ENCODE measurements at regions not wholly inside any gene's neighbourhood (a gene's known extent, or its start where the extent isn't known, plus 50 kb on each side); places are given as distances from the start of the nearest gene placed in this dataset.

- H3K4me3 ChIP-seq (ENCODE audit: low read depth, low read length) = no peak overlapping the region
- CTCF ChIA-PET = no interaction called here
- POLR2A ChIA-PET = no interaction called here
- no peak for DNase-seq (ENCODE audit: low read depth, low spot score)
- TF ChIP-seq, protein P1, sequence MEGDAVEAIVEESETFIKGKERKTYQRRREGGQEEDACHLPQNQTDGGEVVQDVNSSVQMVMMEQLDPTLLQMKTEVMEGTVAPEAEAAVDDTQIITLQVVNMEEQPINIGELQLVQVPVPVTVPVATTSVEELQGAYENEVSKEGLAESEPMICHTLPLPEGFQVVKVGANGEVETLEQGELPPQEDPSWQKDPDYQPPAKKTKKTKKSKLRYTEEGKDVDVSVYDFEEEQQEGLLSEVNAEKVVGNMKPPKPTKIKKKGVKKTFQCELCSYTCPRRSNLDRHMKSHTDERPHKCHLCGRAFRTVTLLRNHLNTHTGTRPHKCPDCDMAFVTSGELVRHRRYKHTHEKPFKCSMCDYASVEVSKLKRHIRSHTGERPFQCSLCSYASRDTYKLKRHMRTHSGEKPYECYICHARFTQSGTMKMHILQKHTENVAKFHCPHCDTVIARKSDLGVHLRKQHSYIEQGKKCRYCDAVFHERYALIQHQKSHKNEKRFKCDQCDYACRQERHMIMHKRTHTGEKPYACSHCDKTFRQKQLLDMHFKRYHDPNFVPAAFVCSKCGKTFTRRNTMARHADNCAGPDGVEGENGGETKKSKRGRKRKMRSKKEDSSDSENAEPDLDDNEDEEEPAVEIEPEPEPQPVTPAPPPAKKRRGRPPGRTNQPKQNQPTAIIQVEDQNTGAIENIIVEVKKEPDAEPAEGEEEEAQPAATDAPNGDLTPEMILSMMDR (IDR thresholded peaks at IDR 0.05; ENCODE audit: insufficient read depth, low read length, missing control alignments) = no peak
These were observed 84.6 kb upstream of the CDH20 start for GRCh38 chr18:61248589-61248988.

GRCh38 chr18:61256291-61256690, 76.9 kb upstream of the CDH20 start:
- TF ChIP-seq, protein P1 (IDR thresholded peaks at IDR 0.05; ENCODE audit: insufficient read depth, low read length, missing control alignments) = no peak
- POLR2A ChIA-PET = no interaction called here
- no peak for DNase-seq (ENCODE audit: low read depth, low spot score)
- CTCF ChIA-PET = no interaction called here
- no peak overlapping the region for H3K4me3 ChIP-seq (ENCODE audit: low read depth, low read length)

DNA sequence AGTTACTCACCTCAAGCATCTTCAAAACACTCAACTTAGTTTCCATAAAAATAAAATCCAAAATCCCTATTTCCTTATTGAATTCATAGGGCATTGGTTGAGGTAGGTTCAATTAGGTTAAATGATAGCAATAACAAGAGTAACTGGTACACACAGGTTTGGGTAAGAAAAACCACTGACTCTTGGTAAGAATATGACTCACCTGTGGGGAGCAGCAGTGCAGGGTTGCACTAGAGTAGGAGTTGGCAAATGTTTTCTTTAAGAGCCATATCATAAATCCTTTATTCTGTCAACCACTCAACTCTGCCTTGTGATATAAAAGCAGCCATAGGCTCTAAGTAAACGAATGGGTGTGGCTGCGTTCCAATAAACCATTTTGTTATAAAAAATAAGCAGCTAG, 71.4 kb upstream of the CDH20 start:
- H3K4me3 ChIP-seq (ENCODE audit: low read depth, low read length) = no peak overlapping the region
- POLR2A ChIA-PET = no interaction called here
- TF ChIP-seq, protein P1 (IDR thresholded peaks at IDR 0.05; ENCODE audit: insufficient read depth, low read length, missing control alignments) = no peak
- no peak for DNase-seq (ENCODE audit: low read depth, low spot score)
- CTCF ChIA-PET = no interaction called here

DNA sequence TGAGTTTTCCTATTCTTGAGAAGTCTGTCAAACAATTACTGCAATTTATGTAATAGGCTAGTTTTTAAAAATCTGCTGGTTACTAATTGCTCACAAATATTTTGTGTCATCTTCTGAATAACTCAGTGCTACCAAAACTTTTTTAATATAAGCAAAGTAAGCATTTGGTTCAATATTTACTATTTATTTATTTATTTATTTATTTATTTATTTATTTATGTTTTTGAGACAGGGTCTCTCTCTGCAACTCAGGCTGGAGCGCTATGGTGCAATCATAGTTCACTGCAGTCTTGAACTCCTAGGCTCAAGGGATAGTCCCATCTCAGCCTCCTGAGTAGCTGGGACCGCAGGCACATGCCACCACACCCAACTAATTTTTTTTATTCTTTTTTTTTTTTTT, 60.4 kb upstream of the CDH20 start:
- POLR2A ChIA-PET = no interaction called here
- CTCF ChIA-PET = no interaction called here
- no peak overlapping the region for H3K4me3 ChIP-seq (ENCODE audit: low read depth, low read length)
- TF ChIP-seq, protein P1 (IDR thresholded peaks at IDR 0.05; ENCODE audit: insufficient read depth, low read length, missing control alignments) = no peak
- DNase-seq (ENCODE audit: low read depth, low spot score) = no peak

- TF ChIP-seq, protein P1 (IDR thresholded peaks at IDR 0.05; ENCODE audit: insufficient read depth, low read length, missing control alignments) = no peak
- POLR2A ChIA-PET = no interaction called here
- no peak for DNase-seq (ENCODE audit: low read depth, low spot score)
- H3K4me3 ChIP-seq (ENCODE audit: low read depth, low read length) = no peak overlapping the region
- CTCF ChIA-PET = no interaction called here
These were observed 59.7 kb upstream of the CDH20 start for GRCh38 chr18:61273533-61273932.

GRCh38 chr18:61274416-61274960, 58.7 kb upstream of the CDH20 start:
- no peak overlapping the region for H3K4me3 ChIP-seq (ENCODE audit: low read depth, low read length)
- ChIA-PET POLR2A (no interaction called here), CTCF (no interaction called here)
- TF ChIP-seq, protein P1 (IDR thresholded peaks at IDR 0.05; ENCODE audit: insufficient read depth, low read length, missing control alignments) = no peak
- DNase-seq (ENCODE audit: low read depth, low spot score) = no peak

Data from AG04449 (cell line).